Lung (tissue), 11 donors: ENCODE measurements at regions not wholly inside any gene's neighbourhood (a gene's known extent, or its start where the extent isn't known, plus 50 kb on each side); places are given as distances from the start of the nearest gene placed in this dataset.

ENCODE experiments used
- ATAC-seq: fragments of 200-7000 bp; cut with Tn5 transposase; one replicate; pipeline ENCODE4 v1.9.1; 2020; ENCODE audit warnings: moderate number of reproducible peaks; ENCODE audit not compliant: insufficient read depth, low FRiP score
- DNase-seq, 3 donors: peaks; one replicate each; pipeline ENCODE4 v3.0.0-alpha.2; 2013 to 2017
- H3K27ac ChIP-seq, 2 donors: one replicate each; pipeline ENCODE4 v1.5.1; 2013; ENCODE audit warnings: mild to moderate bottlenecking in 2 of 2, moderate library complexity in 2 of 2, control low read depth in 1 of 2, inconsistent platforms in 1 of 2, low read depth in 1 of 2, low read length in 1 of 2
- H3K27me3 ChIP-seq, 3 donors: one replicate each; pipeline ENCODE4 v1.5.1; 2013; ENCODE audit warnings: low read length in 2 of 3; ENCODE audit not compliant: control insufficient read depth in 3 of 3, insufficient read depth in 3 of 3
- H3K36me3 ChIP-seq, 4 donors: one replicate each; pipeline ENCODE4 v1.5.1; 2013; ENCODE audit warnings: low read length in 4 of 4, mild to moderate bottlenecking in 1 of 4, moderate library complexity in 1 of 4; ENCODE audit not compliant: control insufficient read depth in 4 of 4, insufficient read depth in 4 of 4
- H3K4me1 ChIP-seq, 5 donors: one replicate each; pipeline ENCODE4 v1.5.1; 2013; ENCODE audit warnings: low read length in 5 of 5, mild to moderate bottlenecking in 2 of 5, moderate library complexity in 1 of 5; ENCODE audit not compliant: control insufficient read depth in 5 of 5, insufficient read depth in 5 of 5
- H3K4me3 ChIP-seq: one replicate; pipeline ENCODE4 v1.5.1; 2013; ENCODE audit warnings: mild to moderate bottlenecking, control low read depth, moderate library complexity
- H3K9ac ChIP-seq, 2 donors: one replicate each; pipeline ENCODE4 v1.5.1; 2013; ENCODE audit warnings: low read length in 2 of 2, control low read depth in 1 of 2; ENCODE audit not compliant: insufficient read depth in 1 of 2
- H3K9me3 ChIP-seq, 4 donors: one replicate each; pipeline ENCODE4 v1.5.1; 2013; ENCODE audit warnings: low read length in 3 of 4, mild to moderate bottlenecking in 1 of 4, moderate library complexity in 1 of 4; ENCODE audit not compliant: control insufficient read depth in 4 of 4, insufficient read depth in 3 of 4
- WGBS, 2 donors: extraction: QIAGEN DNeasy Blood & Tissue Kit; methylation state at CpG; one replicate each; pipeline ENCODE4 v1.1.7; 2013; 5-methylcytosine and 5-hydroxymethylcytosine counted together
- TF ChIP-seq, protein P1 (sequence below): IDR thresholded peaks from 2 replicates; pipeline ENCODE4 v1.5.1; 2012; ENCODE audit warnings: mild to moderate bottlenecking; ENCODE audit errors: control extremely low read depth, extremely low read depth
- donor health status: control.
- donor health status: control.
- donor health status: Bipolar disorder and iron deficiency.
- donor health status: healthy.
- donor health status: DM: yes; HTN: yes; CAD: no.

DNA sequence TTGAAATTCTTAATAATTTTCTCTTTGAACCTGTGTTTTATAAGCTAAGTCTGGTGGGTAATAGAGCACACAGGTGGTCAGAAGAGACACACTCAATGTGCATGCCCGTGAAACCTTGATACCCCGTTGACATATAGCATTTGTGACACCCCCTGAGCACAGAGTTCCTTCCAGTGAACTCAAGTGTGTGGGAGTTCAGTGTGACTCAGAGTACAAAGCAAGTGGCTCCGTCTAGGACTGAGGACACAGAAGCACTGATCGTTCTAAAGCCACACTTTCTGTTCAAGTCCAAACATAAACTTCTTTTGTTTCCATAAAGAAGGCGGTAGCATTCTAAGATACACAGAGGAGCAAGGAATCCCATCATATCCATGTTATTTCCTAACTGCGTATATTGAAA, 523.6 kb downstream of the PID1 start:
- no peak overlapping the region for H3K9ac ChIP-seq
- H3K4me1 ChIP-seq, result no peaks in the 10 kb centered on the region
- H3K9me3 ChIP-seq, result no peaks in the 10 kb centered on the region
- DNase-seq (peak in 1 of 3 donors; percentile 10), ATAC-seq (peak; percentile 84)
- no peaks in the 10 kb centered on the region for H3K27me3 ChIP-seq
- H3K4me3 ChIP-seq, result no peak overlapping the region
- WGBS, 2 donors, result 54 to 70% methylated on average over 6 of the region's 6 CpGs
- no peaks in the 10 kb centered on the region for H3K36me3 ChIP-seq
- TF ChIP-seq, protein P1, sequence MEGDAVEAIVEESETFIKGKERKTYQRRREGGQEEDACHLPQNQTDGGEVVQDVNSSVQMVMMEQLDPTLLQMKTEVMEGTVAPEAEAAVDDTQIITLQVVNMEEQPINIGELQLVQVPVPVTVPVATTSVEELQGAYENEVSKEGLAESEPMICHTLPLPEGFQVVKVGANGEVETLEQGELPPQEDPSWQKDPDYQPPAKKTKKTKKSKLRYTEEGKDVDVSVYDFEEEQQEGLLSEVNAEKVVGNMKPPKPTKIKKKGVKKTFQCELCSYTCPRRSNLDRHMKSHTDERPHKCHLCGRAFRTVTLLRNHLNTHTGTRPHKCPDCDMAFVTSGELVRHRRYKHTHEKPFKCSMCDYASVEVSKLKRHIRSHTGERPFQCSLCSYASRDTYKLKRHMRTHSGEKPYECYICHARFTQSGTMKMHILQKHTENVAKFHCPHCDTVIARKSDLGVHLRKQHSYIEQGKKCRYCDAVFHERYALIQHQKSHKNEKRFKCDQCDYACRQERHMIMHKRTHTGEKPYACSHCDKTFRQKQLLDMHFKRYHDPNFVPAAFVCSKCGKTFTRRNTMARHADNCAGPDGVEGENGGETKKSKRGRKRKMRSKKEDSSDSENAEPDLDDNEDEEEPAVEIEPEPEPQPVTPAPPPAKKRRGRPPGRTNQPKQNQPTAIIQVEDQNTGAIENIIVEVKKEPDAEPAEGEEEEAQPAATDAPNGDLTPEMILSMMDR, result no peak
- no peak overlapping the region for H3K27ac ChIP-seq

DNA sequence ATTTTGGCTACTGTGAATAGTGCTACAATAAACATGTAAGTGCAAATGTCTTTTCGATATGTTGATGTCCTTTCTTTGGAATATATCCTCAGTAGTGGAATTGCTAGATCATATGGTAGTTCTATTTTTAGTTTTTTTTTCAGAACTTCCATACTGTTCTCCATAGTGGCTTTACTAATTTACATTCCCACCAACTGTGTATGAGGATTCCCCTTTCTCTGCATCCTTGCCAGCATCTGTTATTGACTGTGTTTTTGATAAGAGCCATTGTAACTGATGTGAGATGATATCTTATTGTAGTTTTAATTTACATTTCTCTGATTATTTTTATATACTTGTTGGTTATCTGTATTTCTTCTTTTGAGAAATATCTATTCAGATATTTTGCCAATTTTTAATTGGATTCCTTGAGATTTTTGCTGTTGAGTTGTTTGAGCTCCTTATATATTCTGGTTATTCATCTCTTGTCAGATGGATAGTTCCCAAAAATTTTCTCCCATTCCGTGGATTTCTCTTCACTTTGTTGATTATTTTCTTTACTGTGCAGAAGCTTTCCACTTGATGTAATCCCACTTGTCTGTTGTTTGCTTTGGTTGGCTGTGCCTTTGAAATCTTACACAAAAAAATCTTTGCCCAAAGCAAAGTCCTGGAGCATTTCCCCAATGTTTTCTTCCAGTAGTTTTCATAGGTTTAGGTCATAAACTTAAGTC, 532.3 kb downstream of the PID1 start:
- no peaks in the 10 kb centered on the region for H3K4me1 ChIP-seq
- DNase-seq, result no peak
- 80 to 81% methylated on average over 2 of the region's 2 CpGs for WGBS, 2 donors

DNA sequence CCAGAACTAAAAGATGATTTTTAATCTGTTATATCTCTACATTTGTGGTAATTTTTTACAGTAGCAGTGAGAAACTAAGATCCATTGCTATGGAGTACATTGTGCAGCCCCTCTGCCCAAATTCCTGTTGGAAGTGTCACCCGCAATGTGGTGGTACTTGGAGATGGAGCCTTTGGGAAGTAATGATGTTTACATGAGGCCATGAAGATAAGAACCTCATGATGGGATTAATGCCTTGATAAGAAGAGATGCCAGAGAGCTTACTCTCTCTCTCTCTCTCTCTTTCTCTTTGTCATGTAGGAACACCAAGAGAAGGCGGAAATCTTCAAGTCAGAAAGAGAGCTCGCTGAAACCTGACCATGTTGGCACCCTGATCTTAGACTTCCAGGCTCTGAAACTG, 535.4 kb downstream of the PID1 start:
- WGBS, 2 donors, result 75 to 95% methylated on average over 3 of the region's 3 CpGs
- Histone ChIP-seq H3K36me3 (no peaks in the 10 kb centered on the region), H3K27me3 (no peaks in the 10 kb centered on the region), H3K27ac (no peak overlapping the region), H3K9me3 (no peaks in the 10 kb centered on the region), H3K4me3 (no peak overlapping the region), H3K4me1 (no peaks in the 10 kb centered on the region), H3K9ac (no peak overlapping the region)
- ATAC-seq (no peak), DNase-seq (no peak)
- TF ChIP-seq, protein P1, result no peak

More for the DNA sequence above, 532.3 kb downstream of the PID1 start:
- no peaks in the 10 kb centered on the region for H3K36me3 ChIP-seq
- ATAC-seq, result no peak
- no peak overlapping the region for H3K27ac ChIP-seq
- H3K9ac ChIP-seq, result no peak overlapping the region
- no peaks in the 10 kb centered on the region for H3K9me3 ChIP-seq
- TF ChIP-seq, protein P1, result no peak
- H3K27me3 ChIP-seq, result no peaks in the 10 kb centered on the region
- H3K4me3 ChIP-seq, result no peak overlapping the region

DNA sequence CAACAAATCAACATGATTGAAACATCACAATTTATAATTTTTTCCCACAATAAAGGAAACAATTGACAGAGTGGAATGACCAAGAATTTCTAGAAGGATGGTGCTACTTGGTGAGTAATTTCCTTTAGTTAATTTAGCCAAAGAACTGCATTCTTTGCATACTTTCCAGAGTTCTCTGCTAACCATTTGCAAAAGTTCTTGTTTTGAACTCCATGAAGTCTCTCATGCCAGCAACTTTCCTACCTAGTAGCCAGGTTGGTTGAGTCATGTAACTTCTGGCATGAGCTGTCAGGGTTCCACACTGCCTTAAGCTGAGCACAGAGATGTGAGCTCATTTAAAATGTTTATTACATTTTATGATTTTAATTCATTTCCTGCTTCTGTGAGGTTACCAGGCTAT, 539.6 kb downstream of the PID1 start:
- Histone ChIP-seq H3K9me3 (no peaks in the 10 kb centered on the region), H3K4me3 (no peak overlapping the region), H3K9ac (no peak overlapping the region), H3K27me3 (no peaks in the 10 kb centered on the region), H3K36me3 (no peaks in the 10 kb centered on the region), H3K27ac (no peak overlapping the region), H3K4me1 (no peaks in the 10 kb centered on the region)
- TF ChIP-seq, protein P1, result no peak
- ATAC-seq, result no peak
- DNase-seq, result peak in 1 of 3 donors; percentile 6
